ENCODE measurements at regions not wholly inside any gene's neighbourhood (a gene's known extent, or its start where the extent isn't known, plus 50 kb on each side); places are given as distances from the start of the nearest gene placed in this dataset.
A peak's percentile ranks its signal among the peaks of the same experiment; 100 is the strongest.

DNA sequence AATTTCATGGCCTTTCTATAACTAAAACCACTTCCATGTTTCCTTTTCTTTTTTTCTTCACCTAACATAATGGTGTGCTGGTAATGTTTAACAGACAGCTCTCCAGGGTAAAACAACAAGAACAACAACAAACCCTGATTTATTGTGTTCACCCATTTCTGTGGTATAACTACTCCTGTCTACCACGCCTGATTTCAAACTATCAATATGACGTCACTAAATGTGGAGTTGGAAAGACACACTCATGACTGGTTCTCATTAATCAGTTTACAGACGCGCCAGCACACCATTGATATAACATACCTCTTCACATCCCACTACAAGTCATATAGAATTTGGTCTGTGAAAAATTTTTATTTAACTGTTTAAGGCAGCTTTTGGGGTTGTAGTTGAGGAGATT is 142.9 kb downstream of the ARRDC3 start:
- no peak for DNase-seq

DNA sequence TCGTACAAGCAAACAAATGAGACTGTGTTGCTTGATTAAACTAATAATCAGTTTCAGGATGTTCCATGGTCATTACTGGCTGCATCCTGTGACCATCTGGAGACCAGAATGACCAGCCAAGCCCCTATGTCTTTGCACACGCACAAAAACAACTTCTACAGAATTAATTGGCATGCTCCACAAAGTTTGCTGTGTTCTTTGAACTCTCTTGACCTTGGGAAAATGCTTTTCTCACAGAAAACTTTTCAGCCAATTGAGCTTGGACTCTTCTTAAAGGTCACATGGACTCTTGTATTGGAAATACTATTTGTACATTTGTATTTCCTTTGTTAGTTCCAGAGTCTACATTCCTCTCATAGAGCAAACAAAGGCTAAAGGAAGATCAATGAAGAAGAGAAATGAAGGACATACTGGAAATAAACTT is 147.8 kb downstream of the ARRDC3 start:
- DNase-seq, result no peak

DNA sequence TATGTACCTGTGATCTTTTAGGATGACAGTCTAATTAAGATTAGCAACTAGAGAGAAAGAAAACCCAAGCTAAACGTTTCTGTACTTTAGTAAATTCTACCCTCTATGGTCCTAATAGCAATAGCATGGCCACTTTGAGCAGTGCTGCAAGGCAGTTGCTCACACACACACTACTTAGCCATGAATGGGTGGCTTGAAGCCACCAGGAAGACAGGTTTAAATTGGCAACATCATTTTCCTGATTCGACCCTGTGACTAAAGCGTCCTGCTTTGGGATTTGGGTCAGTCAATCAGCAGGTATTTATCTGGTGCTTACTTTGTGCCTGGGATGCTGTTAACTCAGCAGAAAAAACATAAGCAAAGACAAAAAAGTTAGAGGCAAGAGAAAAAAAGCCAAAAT is 150.6 kb downstream of the ARRDC3 start:
- no peak for DNase-seq

DNA sequence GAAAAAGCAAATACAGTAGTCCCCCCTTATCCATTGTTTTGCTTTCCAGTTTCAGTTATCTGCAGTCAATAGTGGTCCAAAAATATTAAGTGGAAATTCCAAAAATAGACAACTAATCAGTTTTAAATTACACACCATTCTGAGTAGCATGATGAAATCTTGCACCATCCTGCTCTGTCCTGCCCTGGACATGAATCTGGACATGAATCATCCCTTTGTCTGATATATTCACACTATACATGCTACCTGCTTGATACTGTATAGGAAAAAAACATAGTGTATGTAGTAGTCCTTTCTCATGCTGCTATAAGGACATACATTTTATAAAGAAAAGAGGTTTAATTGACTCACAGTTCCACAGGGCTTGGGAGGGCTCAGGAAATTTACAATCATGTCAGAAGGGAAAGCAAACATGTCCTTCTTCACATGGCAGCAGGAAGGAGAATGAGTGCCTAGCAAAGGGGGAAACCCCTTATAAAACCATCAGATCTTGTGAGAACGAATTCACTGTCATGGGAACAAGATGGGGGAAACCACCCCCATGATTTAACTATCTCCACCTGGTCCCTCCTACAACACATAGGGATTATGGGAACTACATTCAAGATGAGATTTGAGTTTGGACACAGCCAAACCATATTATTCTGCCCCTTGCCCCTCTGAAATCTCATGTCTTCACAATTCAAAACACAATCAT is 153.9 kb downstream of the ARRDC3 start:
- DNase-seq, result no peak

DNA sequence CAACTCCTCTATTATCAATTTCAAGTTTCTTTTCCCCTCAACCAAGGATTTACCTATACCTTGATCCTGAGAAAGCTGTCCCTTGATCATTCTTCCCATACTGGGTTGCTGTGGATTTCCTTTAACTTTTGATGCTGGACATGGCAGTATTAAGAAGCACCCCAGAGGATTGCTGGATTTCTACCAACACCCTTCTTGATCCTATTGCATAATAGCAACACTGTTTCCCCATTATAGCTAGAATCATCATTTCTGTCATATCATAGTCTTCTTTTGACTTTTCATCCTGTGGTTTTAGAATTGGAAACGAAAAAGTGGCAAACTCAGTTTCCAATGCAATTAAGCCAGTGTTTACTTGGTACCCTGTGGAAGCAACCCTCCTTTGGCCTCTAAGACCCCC is 154.9 kb downstream of the ARRDC3 start:
- no peak for DNase-seq

GRCh38 chr5:91225848-91226686 is 157.1 kb downstream of the ARRDC3 start:
- DNase-seq, result no peak

- no peak for DNase-seq
These were observed 158.1 kb downstream of the ARRDC3 start for GRCh38 chr5:91224969-91225368.

DNA sequence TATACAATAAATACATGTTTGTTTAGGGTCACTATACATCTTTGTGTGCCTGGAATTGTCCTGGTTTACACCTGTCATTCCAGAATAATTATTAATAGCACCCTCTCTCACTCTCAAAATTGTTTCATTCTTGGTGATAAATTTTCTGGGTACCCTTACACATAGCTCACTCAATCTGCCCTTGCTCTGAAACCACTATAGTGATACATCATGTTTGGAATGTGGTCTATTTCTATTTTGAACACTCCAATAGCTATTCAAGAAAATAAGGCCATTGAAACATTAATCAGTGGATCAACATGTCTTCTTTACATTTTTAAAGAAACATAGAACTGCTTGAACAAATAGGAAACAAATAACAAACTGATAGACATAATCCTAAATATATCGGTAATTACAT is 158.7 kb downstream of the ARRDC3 start:
- no peak for DNase-seq

DNA sequence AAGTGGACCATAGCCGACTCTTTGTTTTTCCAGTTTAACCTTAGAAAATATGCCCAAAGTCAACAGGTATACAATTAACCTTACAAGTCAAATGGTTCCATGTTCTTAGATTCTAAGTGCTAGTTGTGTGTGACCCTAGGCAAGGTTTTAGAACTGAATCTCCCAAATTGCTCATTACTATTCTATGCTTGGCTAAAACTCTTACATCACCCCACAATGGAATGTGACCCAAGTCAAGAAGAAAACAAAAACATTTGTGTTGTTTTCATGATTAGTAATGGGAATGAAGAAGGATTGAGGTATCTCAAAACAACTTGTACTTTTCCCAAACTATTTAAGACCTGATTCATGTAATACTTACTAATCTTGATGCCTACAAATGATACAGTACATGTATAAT is 159.2 kb downstream of the ARRDC3 start:
- no peak for DNase-seq

GRCh38 chr5:91222482-91222881 is 160.6 kb downstream of the ARRDC3 start:
- DNase-seq, result no peak

DNA sequence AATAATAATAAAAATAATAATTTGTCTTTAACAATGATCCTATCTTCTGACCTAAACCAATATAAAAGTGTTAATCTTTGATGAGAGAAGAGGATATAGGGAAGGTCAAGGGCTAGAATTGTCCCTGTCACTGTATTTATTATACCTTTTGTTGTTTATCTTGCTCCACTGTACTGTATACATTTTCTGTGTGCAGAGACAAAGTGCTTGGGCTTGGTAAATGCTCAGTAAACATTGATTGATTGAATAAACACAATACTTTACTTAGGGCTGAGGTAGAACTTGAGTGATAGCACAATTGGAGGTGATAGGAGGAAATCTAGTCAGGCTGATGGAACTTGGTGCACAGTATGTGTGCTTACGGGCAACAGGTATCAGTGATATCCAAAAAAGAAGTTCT is 161.2 kb downstream of the ARRDC3 start:
- DNase-seq, result no peak

GRCh38 chr5:91219803-91220371 is 163.2 kb downstream of the ARRDC3 start:
- DNase-seq, result peak; percentile 59

GRCh38 chr5:91219091-91219802 is 163.9 kb downstream of the ARRDC3 start:
- DNase-seq, result no peak

DNA sequence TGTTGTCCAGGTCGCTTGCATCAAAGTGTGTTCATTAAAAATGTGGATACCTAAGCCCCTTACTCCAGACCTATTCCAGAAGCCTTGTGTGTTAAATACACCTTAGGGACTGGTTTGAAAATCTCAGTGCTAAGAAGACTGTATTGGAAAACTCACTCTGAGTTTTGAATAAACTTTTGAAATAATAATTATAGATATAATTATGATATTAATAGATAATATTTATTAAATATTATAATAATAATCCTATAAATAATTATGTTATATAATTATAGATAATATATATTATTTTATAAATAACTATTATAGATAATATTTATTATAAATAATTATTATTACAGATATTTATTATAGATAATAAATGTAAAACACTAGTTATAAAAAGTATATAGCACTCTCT is 165.3 kb downstream of the ARRDC3 start:
- no peak for DNase-seq

DNA sequence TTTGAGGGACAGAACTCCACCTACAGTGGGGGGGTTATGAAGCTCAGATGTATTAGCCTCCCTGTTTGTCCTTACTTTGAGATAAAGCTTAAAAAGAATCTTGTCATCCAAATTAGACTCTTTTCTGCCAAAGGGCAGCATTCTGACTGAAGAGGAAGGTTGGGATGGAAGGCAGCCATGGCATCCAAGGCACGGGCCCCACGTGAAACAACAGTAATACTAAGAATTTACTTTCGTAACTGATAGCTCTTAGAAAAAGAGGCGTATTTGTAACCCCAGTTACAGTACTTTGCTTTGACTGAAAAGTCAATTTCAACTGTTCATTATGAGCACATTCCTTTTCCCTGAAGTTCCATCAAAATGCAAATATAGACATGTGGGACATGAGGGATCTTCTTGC is 168.5 kb downstream of the ARRDC3 start:
- DNase-seq, result no peak

Data from Kasumi-1 (cell line).